Skeletal muscle tissue (tissue), 3 donors: ENCODE measurements at regions not wholly inside any gene's neighbourhood (a gene's known extent, or its start where the extent isn't known, plus 50 kb on each side); places are given as distances from the start of the nearest gene placed in this dataset.

Source experiments
- H3K27ac ChIP-seq: one replicate; pipeline ENCODE4 v1.7.0; 2013; ENCODE audit warnings: mild to moderate bottlenecking, low read depth, low read length, inconsistent platforms
- H3K27me3 ChIP-seq, 3 donors: one replicate each; pipeline ENCODE4 v1.7.0; 2013; ENCODE audit warnings: low read length in 3 of 3; ENCODE audit not compliant: control insufficient read depth in 3 of 3, insufficient read depth in 3 of 3
- H3K36me3 ChIP-seq, 3 donors: one replicate each; pipeline ENCODE4 v1.7.0; 2013; ENCODE audit warnings: low read length in 3 of 3; ENCODE audit not compliant: control insufficient read depth in 3 of 3, insufficient read depth in 3 of 3
- H3K4me1 ChIP-seq, 3 donors: one replicate each; pipeline ENCODE4 v1.7.0; 2013; ENCODE audit warnings: low read length in 3 of 3, mild to moderate bottlenecking in 3 of 3; ENCODE audit not compliant: control insufficient read depth in 3 of 3, insufficient read depth in 3 of 3
- H3K4me3 ChIP-seq, 3 donors: one replicate each; pipeline ENCODE4 v1.7.0; 2013; ENCODE audit warnings: low read length in 3 of 3
- H3K9ac ChIP-seq, 3 donors: one replicate each; pipeline ENCODE4 v1.7.0; 2013; ENCODE audit warnings: low read length in 3 of 3, mild to moderate bottlenecking in 3 of 3, moderate library complexity in 2 of 3, low read depth in 1 of 3
- H3K9me3 ChIP-seq, 3 donors: one replicate each; pipeline ENCODE4 v1.7.0; 2013; ENCODE audit warnings: low read length in 3 of 3; ENCODE audit not compliant: control insufficient read depth in 3 of 3
- donor health status: Osteomylitis.

GRCh38 chrX:57848857-57849256, 61.4 kb downstream of the ZXDA start:
- no peak overlapping the region for H3K4me3 ChIP-seq
- no peak overlapping the region for H3K9ac ChIP-seq
- H3K27me3 ChIP-seq, result peaks cover 0 to 8% (median 0%) of the 10 kb centered on the region in 3 donors
- H3K9me3 ChIP-seq, result no peaks in the 10 kb centered on the region
- H3K27ac ChIP-seq, result no peak overlapping the region
- H3K36me3 ChIP-seq, result no peaks in the 10 kb centered on the region
- H3K4me1 ChIP-seq, result peaks cover 0 to 11% (median 4%) of the 10 kb centered on the region in 3 donors

DNA sequence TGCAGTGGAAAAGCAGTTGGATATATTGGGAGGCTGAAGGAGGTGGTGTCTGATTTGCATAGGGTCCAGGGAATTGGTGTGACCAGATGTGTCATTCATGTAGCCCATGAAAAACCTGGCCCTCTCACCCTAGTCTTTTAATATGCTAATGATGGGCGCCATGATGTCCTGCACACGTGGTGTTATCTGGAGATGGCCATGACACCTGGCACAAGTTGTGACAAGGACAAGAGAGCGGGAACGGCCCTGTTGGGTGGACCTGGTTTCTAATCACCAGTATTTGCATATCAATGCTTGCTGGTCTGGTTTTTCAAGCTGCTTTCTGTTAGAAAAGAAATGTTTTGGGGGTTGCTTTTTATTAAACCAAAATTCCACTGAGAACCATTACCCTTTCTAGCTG, 87.4 kb downstream of the ZXDA start:
- Histone ChIP-seq H3K27ac (no peak overlapping the region), H3K27me3 (no peaks in the 10 kb centered on the region), H3K9me3 (no peaks in the 10 kb centered on the region), H3K4me3 (peak overlapping the region in 2 of 3 donors; percentile 62 to 72), H3K9ac (no peak overlapping the region), H3K36me3 (no peaks in the 10 kb centered on the region), H3K4me1 (peaks cover 0 to 6% (median 0%) of the 10 kb centered on the region in 3 donors)

DNA sequence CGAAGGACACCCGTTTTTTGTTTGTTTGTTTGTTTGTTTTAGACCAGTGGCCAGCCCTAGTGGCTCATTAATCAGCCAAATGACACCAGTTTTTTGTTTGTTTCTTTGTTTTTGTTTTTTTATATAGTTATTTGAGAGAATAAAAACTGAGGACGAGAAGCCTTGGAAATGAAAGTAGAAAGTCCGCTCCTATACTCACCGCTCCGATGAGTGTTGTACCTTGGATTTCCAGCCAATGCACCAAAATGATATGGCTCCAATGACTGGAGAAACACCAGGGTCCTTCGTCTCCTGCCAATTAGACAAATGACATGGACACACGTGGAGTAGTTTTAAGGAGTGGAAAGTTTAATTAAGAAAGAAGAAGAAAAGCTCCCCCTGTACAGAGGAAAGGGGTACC, 87.9 kb downstream of the ZXDA start:
- no peak overlapping the region for H3K27ac ChIP-seq
- H3K36me3 ChIP-seq, result no peaks in the 10 kb centered on the region
- H3K9me3 ChIP-seq, result no peaks in the 10 kb centered on the region
- H3K4me3 ChIP-seq, result peak overlapping the region; percentile 62 to 72 (median 70)
- H3K4me1 ChIP-seq, result peaks cover 0 to 6% (median 0%) of the 10 kb centered on the region in 3 donors
- H3K9ac ChIP-seq, result peak overlapping the region; percentile 29 to 71 (median 57)
- H3K27me3 ChIP-seq, result no peaks in the 10 kb centered on the region

DNA sequence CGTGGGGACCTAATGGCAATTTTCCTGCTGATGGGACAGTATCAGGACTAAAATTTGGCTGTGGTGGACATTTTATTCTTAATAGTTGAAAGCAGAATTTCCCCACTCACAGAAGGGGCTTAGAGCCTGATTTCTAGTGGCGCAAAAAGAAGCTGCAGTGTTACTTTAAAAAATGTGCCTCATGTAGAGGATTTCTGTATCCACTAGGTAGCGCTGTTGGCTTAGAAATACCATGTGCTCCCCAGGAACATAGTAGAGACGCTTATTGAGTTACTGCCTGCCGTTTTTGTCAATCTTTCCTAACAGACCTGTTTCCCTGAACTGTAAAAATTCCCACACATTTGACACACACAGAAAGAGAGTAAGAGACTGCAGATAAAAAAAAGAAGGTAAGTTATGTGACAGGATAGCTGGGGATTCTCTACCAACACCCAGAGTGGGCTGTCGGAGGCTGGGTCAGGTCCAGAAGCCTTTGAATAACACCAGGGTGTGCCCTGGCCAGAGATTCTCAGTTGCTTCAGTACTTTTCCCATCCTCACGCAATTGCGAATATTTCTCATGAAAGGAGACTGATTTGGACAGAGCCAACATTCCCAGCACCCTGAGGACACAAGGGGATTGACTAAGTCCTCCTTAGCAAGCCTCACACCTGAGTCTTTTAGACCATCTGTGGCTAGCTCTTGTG, 88.4 kb downstream of the ZXDA start:
- Histone ChIP-seq H3K27me3 (no peaks in the 10 kb centered on the region), H3K4me3 (peak overlapping the region; percentile 62 to 72 (median 70)), H3K36me3 (no peaks in the 10 kb centered on the region), H3K9me3 (no peaks in the 10 kb centered on the region), H3K27ac (peak overlapping the region; percentile 15), H3K9ac (peak overlapping the region; percentile 29 to 71 (median 57)), H3K4me1 (peaks cover 0 to 6% (median 0%) of the 10 kb centered on the region in 3 donors)

DNA sequence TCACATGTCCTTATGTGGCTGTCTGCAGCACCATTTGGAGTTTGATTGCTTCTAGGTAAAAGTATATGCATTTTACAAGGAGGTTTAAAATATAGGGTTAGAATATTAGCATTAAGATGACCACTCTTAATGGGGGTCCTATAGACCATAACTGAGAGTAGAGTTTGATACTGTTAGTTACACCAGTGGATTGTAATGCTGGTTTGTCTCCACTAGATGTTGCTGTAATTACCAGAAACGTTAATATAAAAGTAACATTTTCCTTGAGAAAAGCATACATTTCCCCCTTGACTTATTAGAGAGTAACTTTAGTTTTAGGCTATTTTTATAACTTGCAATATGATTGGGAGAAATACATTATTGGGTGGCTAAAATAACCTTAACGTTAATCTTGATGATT, 93.0 kb downstream of the ZXDA start:
- Histone ChIP-seq H3K9me3 (no peaks in the 10 kb centered on the region), H3K4me3 (no peak overlapping the region), H3K27ac (no peak overlapping the region), H3K9ac (no peak overlapping the region), H3K27me3 (no peaks in the 10 kb centered on the region), H3K4me1 (peaks cover 0 to 4% (median 0%) of the 10 kb centered on the region in 3 donors), H3K36me3 (no peaks in the 10 kb centered on the region)

- no peaks in the 10 kb centered on the region for H3K9me3 ChIP-seq
- H3K36me3 ChIP-seq, result no peaks in the 10 kb centered on the region
- no peak overlapping the region for H3K9ac ChIP-seq
- no peaks in the 10 kb centered on the region for H3K4me1 ChIP-seq
- H3K27ac ChIP-seq, result no peak overlapping the region
- H3K4me3 ChIP-seq, result no peak overlapping the region
- no peaks in the 10 kb centered on the region for H3K27me3 ChIP-seq
Measured at GRCh38 chrX:57772637-57773036, 92.6 kb upstream of the NLRP2B start.

- Histone ChIP-seq H3K36me3 (no peaks in the 10 kb centered on the region), H3K27ac (no peak overlapping the region), H3K27me3 (no peaks in the 10 kb centered on the region), H3K4me3 (no peak overlapping the region), H3K9ac (no peak overlapping the region), H3K4me1 (no peaks in the 10 kb centered on the region), H3K9me3 (no peaks in the 10 kb centered on the region)
Measured at GRCh38 chrX:57771689-57772088, 91.6 kb upstream of the NLRP2B start.

DNA sequence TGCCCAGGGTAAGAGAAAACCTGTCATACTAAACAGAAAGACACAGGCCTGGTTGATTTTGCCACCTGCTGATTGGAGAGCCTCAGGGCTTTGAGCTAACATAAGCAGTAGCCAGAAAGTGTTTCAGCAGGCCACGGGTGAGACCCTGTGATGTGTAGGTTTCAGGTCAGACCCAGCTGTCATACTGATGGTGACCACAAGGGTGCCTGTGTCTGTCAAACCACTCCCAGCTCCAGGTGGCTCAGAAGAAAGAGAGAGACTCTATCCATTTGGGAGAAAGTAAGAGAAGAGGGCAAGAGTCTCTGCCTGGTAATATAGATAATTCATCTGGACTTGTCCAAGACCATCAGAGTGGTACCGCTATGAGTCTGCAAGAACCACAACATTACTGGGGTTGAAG, 72.8 kb upstream of the NLRP2B start:
- Histone ChIP-seq H3K4me1 (no peaks in the 10 kb centered on the region), H3K9me3 (peaks cover 0 to 3% (median 0%) of the 10 kb centered on the region in 3 donors), H3K4me3 (no peak overlapping the region), H3K27ac (no peak overlapping the region), H3K36me3 (no peaks in the 10 kb centered on the region), H3K27me3 (no peaks in the 10 kb centered on the region), H3K9ac (no peak overlapping the region)

GRCh38 chrX:57741107-57741506, 61.0 kb upstream of the NLRP2B start:
- H3K9ac ChIP-seq, result no peak overlapping the region
- no peak overlapping the region for H3K4me3 ChIP-seq
- no peaks in the 10 kb centered on the region for H3K4me1 ChIP-seq
- H3K9me3 ChIP-seq, result no peaks in the 10 kb centered on the region
- H3K27ac ChIP-seq, result no peak overlapping the region
- H3K27me3 ChIP-seq, result no peaks in the 10 kb centered on the region
- H3K36me3 ChIP-seq, result no peaks in the 10 kb centered on the region

DNA sequence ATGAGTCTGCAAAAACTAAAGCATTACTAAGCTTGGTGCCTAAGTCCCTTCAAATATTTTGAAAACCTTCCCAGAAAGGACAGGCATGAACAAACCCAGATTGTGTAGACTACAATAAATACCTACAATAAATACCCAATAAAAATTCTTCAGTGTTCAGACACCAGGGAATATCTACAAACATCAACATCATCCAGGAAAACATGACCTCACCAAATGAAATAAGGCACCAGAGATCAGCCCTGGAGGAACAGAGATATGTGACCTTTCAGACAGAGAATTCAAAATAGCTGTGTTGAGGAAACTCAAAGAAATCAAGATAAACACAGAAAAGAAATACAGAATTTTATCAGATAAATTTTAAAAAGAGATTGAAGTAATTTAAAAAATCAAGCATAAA, 57.8 kb upstream of the NLRP2B start:
- H3K27me3 ChIP-seq, result no peaks in the 10 kb centered on the region
- no peak overlapping the region for H3K4me3 ChIP-seq
- H3K4me1 ChIP-seq, result no peaks in the 10 kb centered on the region
- no peak overlapping the region for H3K9ac ChIP-seq
- H3K27ac ChIP-seq, result no peak overlapping the region
- no peaks in the 10 kb centered on the region for H3K9me3 ChIP-seq
- no peaks in the 10 kb centered on the region for H3K36me3 ChIP-seq
